ENCODE measurements at regions not wholly inside any gene's neighbourhood (a gene's known extent, or its start where the extent isn't known, plus 50 kb on each side); places are given as distances from the start of the nearest gene placed in this dataset.

DNA sequence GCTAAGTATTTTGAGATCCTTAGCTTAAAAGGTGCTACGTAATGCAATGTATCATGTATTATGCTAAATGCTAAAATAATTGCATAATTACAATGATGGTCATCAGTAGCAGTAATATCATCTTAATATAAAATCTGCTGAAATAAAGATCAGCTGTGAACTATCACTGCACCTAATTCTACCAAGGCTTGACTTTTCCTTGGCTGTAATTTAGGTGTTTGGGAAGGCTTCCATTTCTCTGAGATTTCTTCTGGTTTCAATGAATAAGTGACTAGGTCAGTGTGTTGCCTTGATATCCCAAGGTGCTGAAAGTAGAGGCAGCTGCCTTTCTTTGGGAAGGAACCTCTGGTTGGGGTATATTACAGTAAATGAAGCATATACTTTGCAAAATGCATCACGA, 376.1 kb downstream of the STK39 start:
- TF ChIP-seq, protein P1, sequence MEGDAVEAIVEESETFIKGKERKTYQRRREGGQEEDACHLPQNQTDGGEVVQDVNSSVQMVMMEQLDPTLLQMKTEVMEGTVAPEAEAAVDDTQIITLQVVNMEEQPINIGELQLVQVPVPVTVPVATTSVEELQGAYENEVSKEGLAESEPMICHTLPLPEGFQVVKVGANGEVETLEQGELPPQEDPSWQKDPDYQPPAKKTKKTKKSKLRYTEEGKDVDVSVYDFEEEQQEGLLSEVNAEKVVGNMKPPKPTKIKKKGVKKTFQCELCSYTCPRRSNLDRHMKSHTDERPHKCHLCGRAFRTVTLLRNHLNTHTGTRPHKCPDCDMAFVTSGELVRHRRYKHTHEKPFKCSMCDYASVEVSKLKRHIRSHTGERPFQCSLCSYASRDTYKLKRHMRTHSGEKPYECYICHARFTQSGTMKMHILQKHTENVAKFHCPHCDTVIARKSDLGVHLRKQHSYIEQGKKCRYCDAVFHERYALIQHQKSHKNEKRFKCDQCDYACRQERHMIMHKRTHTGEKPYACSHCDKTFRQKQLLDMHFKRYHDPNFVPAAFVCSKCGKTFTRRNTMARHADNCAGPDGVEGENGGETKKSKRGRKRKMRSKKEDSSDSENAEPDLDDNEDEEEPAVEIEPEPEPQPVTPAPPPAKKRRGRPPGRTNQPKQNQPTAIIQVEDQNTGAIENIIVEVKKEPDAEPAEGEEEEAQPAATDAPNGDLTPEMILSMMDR (conservative IDR thresholded peaks at IDR 0.05): no peak
- no peak overlapping the region for H3K27ac ChIP-seq

DNA sequence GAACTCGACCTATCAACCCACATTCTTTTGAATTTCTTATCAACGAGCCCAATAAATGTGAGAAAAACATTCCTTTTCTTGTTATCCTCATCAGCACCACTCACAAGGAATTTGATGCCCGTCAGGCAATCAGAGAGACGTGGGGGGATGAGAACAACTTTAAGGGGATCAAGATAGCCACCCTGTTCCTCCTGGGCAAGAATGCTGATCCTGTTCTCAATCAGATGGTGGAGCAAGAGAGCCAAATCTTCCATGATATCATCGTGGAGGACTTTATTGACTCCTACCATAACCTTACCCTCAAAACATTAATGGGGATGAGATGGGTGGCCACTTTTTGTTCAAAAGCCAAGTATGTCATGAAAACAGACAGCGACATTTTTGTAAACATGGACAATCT, 378.2 kb downstream of the STK39 start:
- no peak overlapping the region for H3K27ac ChIP-seq
- TF ChIP-seq, protein P1 (conservative IDR thresholded peaks at IDR 0.05): no peak

DNA sequence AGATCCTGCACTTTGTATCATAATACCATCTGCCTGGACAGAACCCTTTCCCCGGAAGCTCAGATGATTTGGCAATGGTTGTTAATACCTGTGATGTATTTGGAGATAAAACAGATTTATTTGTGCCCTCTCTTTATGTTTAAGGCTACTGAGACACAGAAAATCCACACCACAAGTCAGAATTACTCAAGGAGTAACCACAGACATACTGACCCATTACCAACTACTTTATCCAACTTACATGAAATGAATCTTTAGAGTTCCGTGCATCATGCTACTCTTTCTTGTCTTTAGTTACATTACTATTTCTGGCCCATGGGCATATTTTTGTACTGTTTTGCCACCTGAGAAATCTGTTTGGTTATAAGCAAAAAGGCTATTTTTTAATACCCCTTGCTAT, 384.0 kb downstream of the STK39 start:
- TF ChIP-seq, protein P1 (conservative IDR thresholded peaks at IDR 0.05): no peak
- no peak overlapping the region for H3K27ac ChIP-seq

DNA sequence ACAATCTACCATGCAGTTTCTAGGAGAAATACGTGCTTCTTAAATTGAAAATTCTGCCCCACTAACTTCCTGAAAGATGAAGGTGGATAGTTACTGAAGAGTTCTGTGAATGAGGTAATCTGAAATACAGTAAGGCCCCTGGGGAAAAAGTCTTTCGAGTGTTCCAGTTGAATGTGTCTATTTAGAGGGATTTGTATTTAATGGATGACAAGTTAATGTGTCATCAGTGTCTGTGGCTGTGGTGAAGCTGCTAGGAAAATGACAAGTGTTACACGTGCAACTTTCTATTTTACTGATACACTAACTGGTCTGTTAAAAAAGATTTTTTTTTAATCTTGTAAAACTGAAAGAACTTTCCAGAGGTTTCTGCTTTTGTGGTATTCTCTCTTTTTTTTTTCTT, 384.6 kb downstream of the STK39 start:
- no peak overlapping the region for H3K27ac ChIP-seq
- TF ChIP-seq, protein P1 (conservative IDR thresholded peaks at IDR 0.05): no peak

DNA sequence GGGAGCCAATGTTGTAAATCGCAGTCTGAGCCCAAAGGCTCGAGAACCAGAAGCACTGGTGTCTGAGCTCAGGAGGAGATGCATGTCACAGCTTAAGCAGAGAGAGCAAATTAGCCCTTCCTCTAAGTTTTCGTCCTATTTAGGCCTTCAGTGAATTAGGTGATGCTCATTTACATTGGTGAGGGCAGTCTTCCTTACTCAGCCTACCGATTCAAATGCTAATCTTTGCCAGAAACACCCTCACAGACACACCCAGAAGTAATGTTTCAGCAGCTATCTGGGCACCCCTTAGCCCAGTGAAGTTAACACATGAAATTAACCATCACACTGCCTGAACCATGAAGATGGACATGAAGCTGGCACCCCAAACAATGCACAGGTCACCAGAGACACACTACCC, 385.1 kb downstream of the STK39 start:
- TF ChIP-seq, protein P1 (conservative IDR thresholded peaks at IDR 0.05): no peak
- H3K27ac ChIP-seq: no peak overlapping the region

DNA sequence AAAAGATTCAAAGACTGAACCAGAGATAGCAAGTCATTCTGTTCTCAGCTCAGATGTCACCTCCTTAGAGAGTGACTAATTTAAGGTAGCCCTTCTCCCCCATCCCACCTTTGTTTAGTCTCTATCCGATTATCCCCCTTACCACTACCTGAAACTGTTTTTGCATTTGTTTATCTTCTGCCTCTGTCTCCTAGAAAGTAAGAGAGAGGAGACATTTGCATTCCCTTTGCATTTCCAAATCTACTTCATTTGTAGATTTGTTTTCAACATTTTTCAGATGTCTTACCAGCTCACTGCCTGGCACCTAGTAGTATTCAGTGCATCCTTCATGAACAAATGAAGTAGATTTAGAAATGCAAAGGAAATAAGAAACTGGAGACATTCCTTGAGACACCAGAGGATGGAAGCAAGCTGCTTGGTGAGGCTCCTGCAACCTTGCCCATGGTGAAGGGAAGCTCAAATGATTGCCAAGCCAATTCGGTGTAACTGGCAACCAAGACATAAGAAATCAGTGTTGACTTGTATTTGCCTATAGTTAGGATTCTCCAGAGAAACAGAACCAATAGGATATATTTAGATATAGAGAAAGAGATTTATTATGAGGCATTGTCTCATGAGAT, 385.7 kb downstream of the STK39 start:
- no peak overlapping the region for H3K27ac ChIP-seq
- TF ChIP-seq, protein P1 (conservative IDR thresholded peaks at IDR 0.05): no peak

DNA sequence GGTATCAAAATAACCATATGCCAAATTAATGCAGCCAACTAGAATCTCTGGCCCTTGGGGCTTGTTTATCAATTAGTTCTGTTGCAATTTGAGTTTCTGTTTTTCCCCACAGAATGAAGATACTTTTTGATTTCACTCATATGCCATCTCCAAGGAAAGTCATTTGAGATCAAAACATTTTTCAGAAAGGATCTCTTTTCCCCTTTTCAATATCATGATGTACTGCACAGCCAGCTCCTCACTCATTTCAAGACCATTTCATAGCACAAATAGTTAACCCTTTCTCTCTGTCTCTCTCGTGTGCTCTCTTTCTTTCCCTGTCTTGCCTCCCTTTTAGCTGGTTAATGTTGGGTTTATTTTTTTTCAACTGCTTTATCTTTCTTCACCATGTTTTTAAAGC, 387.3 kb downstream of the STK39 start:
- no peak overlapping the region for H3K27ac ChIP-seq
- TF ChIP-seq, protein P1 (conservative IDR thresholded peaks at IDR 0.05): no peak

All from VCaP (cell line).